ENCODE measurements at regions not wholly inside any gene's neighbourhood (a gene's known extent, or its start where the extent isn't known, plus 50 kb on each side); places are given as distances from the start of the nearest gene placed in this dataset.

DNA sequence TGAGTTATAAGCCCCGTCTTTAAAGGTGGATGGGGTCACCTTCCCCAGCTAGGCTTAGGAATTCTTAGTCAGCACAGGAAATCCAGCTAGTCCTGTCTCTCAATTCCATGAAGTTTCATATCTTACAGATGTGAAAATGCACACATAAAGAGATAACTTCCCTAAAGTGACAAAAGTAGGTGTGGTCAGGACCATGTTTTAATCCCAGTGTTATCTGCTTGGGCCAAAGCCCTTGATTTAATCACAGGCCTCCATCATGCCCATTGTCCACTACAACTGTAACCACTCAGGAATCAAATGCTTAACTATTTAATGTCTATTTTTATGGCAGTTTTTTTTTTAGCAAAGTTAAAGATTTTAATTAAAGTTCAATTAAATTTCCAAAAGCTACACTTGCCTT lies 194.4 kb upstream of the BTG1 start:
- H3K4me3 ChIP-seq, result no peak overlapping the region
- DNase-seq, result no peak
- no peaks in the 10 kb centered on the region for H3K27me3 ChIP-seq
- no peaks in the 10 kb centered on the region for H3K36me3 ChIP-seq
- H3K27ac ChIP-seq, result no peak overlapping the region
- H3K9me3 ChIP-seq, result no peaks in the 10 kb centered on the region
- TF ChIP-seq, protein P1, sequence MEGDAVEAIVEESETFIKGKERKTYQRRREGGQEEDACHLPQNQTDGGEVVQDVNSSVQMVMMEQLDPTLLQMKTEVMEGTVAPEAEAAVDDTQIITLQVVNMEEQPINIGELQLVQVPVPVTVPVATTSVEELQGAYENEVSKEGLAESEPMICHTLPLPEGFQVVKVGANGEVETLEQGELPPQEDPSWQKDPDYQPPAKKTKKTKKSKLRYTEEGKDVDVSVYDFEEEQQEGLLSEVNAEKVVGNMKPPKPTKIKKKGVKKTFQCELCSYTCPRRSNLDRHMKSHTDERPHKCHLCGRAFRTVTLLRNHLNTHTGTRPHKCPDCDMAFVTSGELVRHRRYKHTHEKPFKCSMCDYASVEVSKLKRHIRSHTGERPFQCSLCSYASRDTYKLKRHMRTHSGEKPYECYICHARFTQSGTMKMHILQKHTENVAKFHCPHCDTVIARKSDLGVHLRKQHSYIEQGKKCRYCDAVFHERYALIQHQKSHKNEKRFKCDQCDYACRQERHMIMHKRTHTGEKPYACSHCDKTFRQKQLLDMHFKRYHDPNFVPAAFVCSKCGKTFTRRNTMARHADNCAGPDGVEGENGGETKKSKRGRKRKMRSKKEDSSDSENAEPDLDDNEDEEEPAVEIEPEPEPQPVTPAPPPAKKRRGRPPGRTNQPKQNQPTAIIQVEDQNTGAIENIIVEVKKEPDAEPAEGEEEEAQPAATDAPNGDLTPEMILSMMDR (IDR thresholded peaks at IDR 0.05), result no peak
- intact Hi-C loops (cut with DNase I; ENCODE audit: low total_unique reads), result no loop called here
- peaks cover 0 to 4% (median 2%) of the 10 kb centered on the region in 4 donors for H3K4me1 ChIP-seq

DNA sequence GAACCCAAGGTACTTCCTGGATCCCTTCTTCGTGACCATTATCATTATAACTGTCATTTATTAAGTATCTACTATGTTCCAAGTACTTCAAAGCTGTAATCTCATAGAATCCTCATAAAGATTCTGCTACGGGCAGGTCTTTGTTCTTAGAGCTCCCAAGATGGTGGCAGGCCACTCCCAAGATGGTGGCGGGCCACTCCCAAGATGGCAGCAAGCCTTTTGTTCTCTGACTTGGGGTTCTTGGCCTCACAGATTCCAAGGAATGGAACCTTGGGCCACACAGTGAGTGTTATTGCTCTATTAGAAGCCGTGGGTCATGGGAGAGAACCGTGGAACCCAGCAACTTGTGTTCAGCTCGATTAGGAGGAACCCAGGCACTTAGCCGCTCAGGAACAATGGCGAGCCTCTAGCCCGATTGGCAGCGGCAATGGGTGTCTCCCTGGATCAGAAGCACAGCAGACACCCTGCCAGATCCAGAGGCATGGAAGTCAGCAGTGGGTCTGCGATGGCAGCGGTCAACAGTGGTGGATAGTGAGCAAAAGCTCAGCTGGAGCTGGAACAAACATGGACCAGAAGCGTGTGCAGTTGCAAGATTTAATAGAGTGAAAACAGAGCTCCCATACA lies 193.7 kb upstream of the BTG1 start:
- Histone ChIP-seq H3K9me3 (no peaks in the 10 kb centered on the region), H3K4me1 (peaks cover 0 to 4% (median 2%) of the 10 kb centered on the region in 4 donors), H3K4me3 (no peak overlapping the region), H3K27me3 (no peaks in the 10 kb centered on the region), H3K27ac (no peak overlapping the region), H3K36me3 (no peaks in the 10 kb centered on the region)
- no peak for DNase-seq
- TF ChIP-seq, protein P1 (IDR thresholded peaks at IDR 0.05), result no peak
- intact Hi-C loops (cut with DNase I; ENCODE audit: low total_unique reads), result no loop called here

DNA sequence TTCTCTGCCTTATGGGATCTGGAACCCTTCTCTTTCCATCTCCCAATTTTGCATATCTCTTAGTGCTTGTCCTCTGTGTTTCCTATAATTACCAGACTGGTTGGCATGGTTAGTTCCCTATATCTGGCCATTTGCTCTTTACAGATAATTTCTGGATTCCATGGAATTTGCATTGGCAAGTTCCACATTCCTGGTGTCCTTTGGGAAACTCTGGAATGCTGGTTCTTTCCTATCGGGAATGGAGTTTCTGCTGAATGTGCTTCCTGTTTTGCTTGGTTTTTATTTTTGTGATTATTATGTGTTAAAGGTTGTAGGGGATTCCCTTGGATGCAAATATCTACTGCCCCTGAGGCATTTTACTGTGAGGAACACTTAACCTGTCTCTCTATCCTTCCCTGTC lies 193.0 kb upstream of the BTG1 start:
- no peak for DNase-seq

DNA sequence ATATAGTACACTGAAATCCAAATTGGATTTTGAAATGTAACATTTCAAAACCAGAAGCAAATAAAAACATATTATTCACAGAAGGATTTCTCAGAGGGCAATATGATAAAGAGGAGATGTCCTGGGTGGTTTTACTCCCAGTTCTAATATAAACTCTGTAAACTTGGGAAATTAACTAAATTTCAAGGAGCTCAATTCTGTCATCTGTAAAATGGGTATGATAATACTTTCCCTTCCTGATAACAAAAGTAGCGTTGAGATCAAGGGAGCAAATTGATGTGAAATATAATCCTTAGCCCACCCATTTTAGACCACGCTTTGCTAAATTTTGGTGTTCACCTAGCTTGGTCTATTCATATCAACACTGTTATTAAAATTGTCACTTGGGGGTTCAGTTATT lies 192.5 kb upstream of the BTG1 start:
- peaks cover 0 to 4% (median 2%) of the 10 kb centered on the region in 4 donors for H3K4me1 ChIP-seq
- no peaks in the 10 kb centered on the region for H3K36me3 ChIP-seq
- no peak for DNase-seq
- H3K4me3 ChIP-seq, result no peak overlapping the region
- no peak overlapping the region for H3K27ac ChIP-seq
- H3K27me3 ChIP-seq, result no peaks in the 10 kb centered on the region
- TF ChIP-seq, protein P1 (IDR thresholded peaks at IDR 0.05), result no peak
- H3K9me3 ChIP-seq, result no peaks in the 10 kb centered on the region
- intact Hi-C loops (cut with DNase I; ENCODE audit: low total_unique reads), result no loop called here

More for the DNA sequence above, 193.0 kb upstream of the BTG1 start:
- no peaks in the 10 kb centered on the region for H3K36me3 ChIP-seq
- peaks cover 0 to 4% (median 2%) of the 10 kb centered on the region in 4 donors for H3K4me1 ChIP-seq
- no peaks in the 10 kb centered on the region for H3K9me3 ChIP-seq
- TF ChIP-seq, protein P1 (IDR thresholded peaks at IDR 0.05), result no peak
- no peak overlapping the region for H3K27ac ChIP-seq
- no peak overlapping the region for H3K4me3 ChIP-seq
- intact Hi-C loops (cut with DNase I; ENCODE audit: low total_unique reads), result no loop called here
- H3K27me3 ChIP-seq, result no peaks in the 10 kb centered on the region

DNA sequence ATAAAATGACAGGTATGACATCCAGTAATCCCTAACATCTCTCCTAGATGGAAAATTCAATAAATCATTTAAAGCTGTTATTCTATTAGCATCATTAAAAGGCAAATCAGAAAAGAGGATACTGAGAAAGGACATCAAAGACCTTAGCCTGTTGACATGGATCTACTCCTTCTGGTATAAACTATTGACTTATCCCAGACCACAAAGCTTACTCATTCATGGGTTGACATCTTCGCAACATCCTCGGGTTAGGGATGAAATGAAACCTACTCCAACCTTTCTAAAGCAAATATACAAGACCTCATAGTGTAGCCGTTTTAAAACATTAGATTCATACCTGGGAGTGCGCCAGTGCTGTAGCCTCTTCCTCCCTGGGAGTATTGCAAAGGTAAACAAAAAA lies 191.5 kb upstream of the BTG1 start:
- Histone ChIP-seq H3K36me3 (no peaks in the 10 kb centered on the region), H3K4me1 (peaks cover 0 to 4% (median 2%) of the 10 kb centered on the region in 4 donors)
- intact Hi-C loops (cut with DNase I; ENCODE audit: low total_unique reads), result no loop called here

More for the DNA sequence above, 191.5 kb upstream of the BTG1 start:
- Histone ChIP-seq H3K4me3 (no peak overlapping the region), H3K9me3 (no peaks in the 10 kb centered on the region), H3K27ac (no peak overlapping the region), H3K27me3 (no peaks in the 10 kb centered on the region)
- DNase-seq, result no peak
- TF ChIP-seq, protein P1 (IDR thresholded peaks at IDR 0.05), result no peak
